ENCODE measurements at regions not wholly inside any gene's neighbourhood (a gene's known extent, or its start where the extent isn't known, plus 50 kb on each side); places are given as distances from the start of the nearest gene placed in this dataset.

GRCh38 chr4:127139788-127140286 lies 492.9 kb upstream of the INTU start:
- in situ Hi-C loops (cut with HindIII; ENCODE audit: extremely low pct_ligation_motif_present, low pct_unique_long_range_greater_than_20kb) (no loop called here), intact Hi-C loops (cut with micrococcal nuclease; ENCODE audit: unreplicated experiment) (no loop called here)
- ATAC-seq (no peak), FAIRE-seq (no peak), DNase-seq (ENCODE audit: low spot score) (no peak)
- H3K4me1 ChIP-seq (ENCODE audit: insufficient read depth, low read length), result no peaks in the 10 kb centered on the region
- ChIA-PET POLR2A (no interaction called here), CTCF (ENCODE audit: low intra/inter-chr PET ratio, low total read pairs) (no interaction called here)
- no peak overlapping the region for H3K4me3 ChIP-seq (replicated peaks in 1 of 3; ENCODE audit: insufficient read depth in 1 of 3, low read depth in 2 of 3, low read length in 3 of 3)
- H3K79me2 ChIP-seq (ENCODE audit: insufficient read depth, low read length), result no peaks in the 10 kb centered on the region
- H3K36me3 ChIP-seq (replicated peaks in 1 of 2; ENCODE audit: control insufficient read depth in 1 of 2, insufficient read depth in 2 of 2, low read length in 2 of 2), result no peaks in the 10 kb centered on the region
- H3K27me3 ChIP-seq (ENCODE audit: control insufficient read depth in 1 of 2, insufficient read depth in 2 of 2, low read length in 2 of 2), result no peaks in the 10 kb centered on the region; a peak in 1 of 5 replicates
- no peak overlapping the region for H3K9ac ChIP-seq (ENCODE audit: insufficient read depth, low read depth, low read length)
- BruUV-seq (replicated peaks), result no TSS peak
- H3K4me2 ChIP-seq (ENCODE audit: low read depth, low read length), result no peak overlapping the region
- H3K9me3 ChIP-seq (ENCODE audit: low read length), result no peaks in the 10 kb centered on the region
- TF ChIP-seq MLXIP (CRISPR knock-in tag; IDR thresholded peaks at IDR 0.05; ENCODE audit: borderline replicate concordance) (no peak), BRF2 (CRISPR knock-in tag; IDR thresholded peaks at IDR 0.05) (no peak), IRF2 (CRISPR knock-in tag; IDR thresholded peaks at IDR 0.05) (no peak), ZBTB43 (CRISPR knock-in tag; conservative IDR thresholded peaks at IDR 0.05) (no peak), ERF (CRISPR knock-in tag; IDR thresholded peaks at IDR 0.05) (no peak), ZNF280B (CRISPR knock-in tag; IDR thresholded peaks at IDR 0.05; ENCODE audit: borderline replicate concordance) (no peak), ZNF441 (CRISPR knock-in tag; IDR thresholded peaks at IDR 0.05; ENCODE audit: borderline replicate concordance) (no peak), FOXO1 (CRISPR knock-in tag; IDR thresholded peaks at IDR 0.05) (no peak), ZNF234 (CRISPR knock-in tag; conservative IDR thresholded peaks at IDR 0.05) (no peak), IKZF1 (IDR thresholded peaks at IDR 0.05) (no peak), ZFP36 (IDR thresholded peaks at IDR 0.05; ENCODE audit: borderline replicate concordance, low read depth, low read length, partially characterized antibody) (no peak), REL (CRISPR knock-in tag; conservative IDR thresholded peaks at IDR 0.05) (no peak), MTA3 (CRISPR knock-in tag; IDR thresholded peaks at IDR 0.05) (no peak), ZNF333 (CRISPR knock-in tag; IDR thresholded peaks at IDR 0.05; ENCODE audit: borderline replicate concordance) (no peak), RAD21 (CRISPR knock-in tag; IDR thresholded peaks at IDR 0.05) (no peak), MATR3 (CRISPR knock-in tag; IDR thresholded peaks at IDR 0.05) (no peak)
- TF ChIP-seq, protein P1, sequence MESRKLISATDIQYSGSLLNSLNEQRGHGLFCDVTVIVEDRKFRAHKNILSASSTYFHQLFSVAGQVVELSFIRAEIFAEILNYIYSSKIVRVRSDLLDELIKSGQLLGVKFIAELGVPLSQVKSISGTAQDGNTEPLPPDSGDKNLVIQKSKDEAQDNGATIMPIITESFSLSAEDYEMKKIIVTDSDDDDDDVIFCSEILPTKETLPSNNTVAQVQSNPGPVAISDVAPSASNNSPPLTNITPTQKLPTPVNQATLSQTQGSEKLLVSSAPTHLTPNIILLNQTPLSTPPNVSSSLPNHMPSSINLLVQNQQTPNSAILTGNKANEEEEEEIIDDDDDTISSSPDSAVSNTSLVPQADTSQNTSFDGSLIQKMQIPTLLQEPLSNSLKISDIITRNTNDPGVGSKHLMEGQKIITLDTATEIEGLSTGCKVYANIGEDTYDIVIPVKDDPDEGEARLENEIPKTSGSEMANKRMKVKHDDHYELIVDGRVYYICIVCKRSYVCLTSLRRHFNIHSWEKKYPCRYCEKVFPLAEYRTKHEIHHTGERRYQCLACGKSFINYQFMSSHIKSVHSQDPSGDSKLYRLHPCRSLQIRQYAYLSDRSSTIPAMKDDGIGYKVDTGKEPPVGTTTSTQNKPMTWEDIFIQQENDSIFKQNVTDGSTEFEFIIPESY (CRISPR knock-in tag; IDR thresholded peaks at IDR 0.05), result no peak
- no peak overlapping the region for H2AFZ ChIP-seq (ENCODE audit: low read length)
- WGBS (ENCODE audit: low lambda C conversion rate), result 0% methylated on average over 4 of the region's 6 CpGs
- H3K27ac ChIP-seq (ENCODE audit: extremely low read length, insufficient read depth, low read length), result no peak overlapping the region
- H4K20me1 ChIP-seq (ENCODE audit: insufficient read depth, low read length), result no peaks in the 10 kb centered on the region
